ENCODE measurements at regions not wholly inside any gene's neighbourhood (a gene's known extent, or its start where the extent isn't known, plus 50 kb on each side); places are given as distances from the start of the nearest gene placed in this dataset.

DNA sequence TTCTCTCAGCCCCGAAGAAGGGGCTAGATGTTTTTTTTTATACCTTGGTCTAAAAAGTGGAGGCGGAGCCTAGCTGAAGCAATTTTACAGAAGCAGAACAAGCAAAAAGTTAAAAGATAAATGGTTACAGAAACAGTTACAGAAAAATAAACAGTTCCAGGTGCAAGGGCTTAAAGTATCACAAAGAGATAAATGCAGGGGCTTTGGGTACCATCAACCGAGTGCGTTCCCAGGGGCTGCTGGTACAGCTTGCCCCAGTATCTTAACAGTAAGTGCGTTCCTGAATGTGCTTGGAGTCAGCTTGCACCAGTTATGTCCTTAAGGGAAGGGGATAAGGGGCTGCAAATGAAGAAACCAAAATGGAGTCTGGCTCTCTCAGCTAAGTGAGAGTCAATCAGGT, 173.9 kb upstream of the MBL2 start:
- TF ChIP-seq, protein P1, sequence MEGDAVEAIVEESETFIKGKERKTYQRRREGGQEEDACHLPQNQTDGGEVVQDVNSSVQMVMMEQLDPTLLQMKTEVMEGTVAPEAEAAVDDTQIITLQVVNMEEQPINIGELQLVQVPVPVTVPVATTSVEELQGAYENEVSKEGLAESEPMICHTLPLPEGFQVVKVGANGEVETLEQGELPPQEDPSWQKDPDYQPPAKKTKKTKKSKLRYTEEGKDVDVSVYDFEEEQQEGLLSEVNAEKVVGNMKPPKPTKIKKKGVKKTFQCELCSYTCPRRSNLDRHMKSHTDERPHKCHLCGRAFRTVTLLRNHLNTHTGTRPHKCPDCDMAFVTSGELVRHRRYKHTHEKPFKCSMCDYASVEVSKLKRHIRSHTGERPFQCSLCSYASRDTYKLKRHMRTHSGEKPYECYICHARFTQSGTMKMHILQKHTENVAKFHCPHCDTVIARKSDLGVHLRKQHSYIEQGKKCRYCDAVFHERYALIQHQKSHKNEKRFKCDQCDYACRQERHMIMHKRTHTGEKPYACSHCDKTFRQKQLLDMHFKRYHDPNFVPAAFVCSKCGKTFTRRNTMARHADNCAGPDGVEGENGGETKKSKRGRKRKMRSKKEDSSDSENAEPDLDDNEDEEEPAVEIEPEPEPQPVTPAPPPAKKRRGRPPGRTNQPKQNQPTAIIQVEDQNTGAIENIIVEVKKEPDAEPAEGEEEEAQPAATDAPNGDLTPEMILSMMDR (IDR thresholded peaks at IDR 0.05; ENCODE audit: low read length), result no peak
- TF ChIP-seq EZH2 (IDR thresholded peaks at IDR 0.05; ENCODE audit: borderline replicate concordance, low read length), result no peak

Data from OCI-LY1 (cell line).